Endothelial cell of umbilical vein (primary cell): ENCODE measurements at regions not wholly inside any gene's neighbourhood (a gene's known extent, or its start where the extent isn't known, plus 50 kb on each side); places are given as distances from the start of the nearest gene placed in this dataset.
A peak's percentile ranks its signal among the peaks of the same experiment; 100 is the strongest.

ENCODE experiments used
- BruUV-seq: library from RNA; stranded (reverse); fragments of 400-500 nt; replicated peaks from 2 replicates; lab custom pipeline; 2021; lab: Mats Ljungman, UMichigan
- CTCF ChIA-PET: fragments of 300-600, 350-600 bp; sonication (Branson Sonifier 250); formaldehyde crosslinking; loops from one replicate; lab custom pipeline; 2021; ENCODE audit warnings: antibody characterized with exemption, inconsistent platforms; lab: Charles Lee
- POLR2A ChIA-PET: fragments of 300-600, 350-600 bp; sonication (Branson Sonifier 250); formaldehyde crosslinking; loops from one replicate; lab custom pipeline; 2021; ENCODE audit warnings: antibody characterized with exemption, inconsistent platforms; lab: Charles Lee
- DNase-seq: peaks from one replicate; pipeline ENCODE4 v3.0.0-alpha.2; 2011; ENCODE audit warnings: low read depth, low spot score
- FAIRE-seq: peaks from 2 replicates; lab custom pipeline; 2011; peaks lifted over from hg19 to GRCh38; lab: Jason Lieb, UNC
- H2AFZ ChIP-seq: 2 replicates; pipeline ENCODE4 v1.6.0; 2012; ENCODE audit warnings: low read depth, low read length, control low read depth, inconsistent platforms
- H3K27ac ChIP-seq: 2 replicates; pipeline ENCODE4 v1.5.1; 2011; ENCODE audit warnings: low read depth, mild to moderate bottlenecking, control low read depth, low read length, moderate library complexity; ENCODE audit not compliant: insufficient read depth
- H3K27me3 ChIP-seq, 2 experiments: 2 replicates each; pipeline versions ENCODE4 v1.6.0 to v1.6.1; 2011; ENCODE audit warnings: low read length in 2 of 2, mixed read lengths in 1 of 2; ENCODE audit not compliant: control insufficient read depth in 2 of 2, insufficient read depth in 2 of 2
- H3K36me3 ChIP-seq, 2 experiments: 2 replicates in 1 of 2; 3 replicates in 1 of 2; pipeline ENCODE4 v1.5.1; 2011; ENCODE audit warnings: low read length in 2 of 2, mild to moderate bottlenecking in 1 of 2, moderate library complexity in 1 of 2; ENCODE audit not compliant: control insufficient read depth in 2 of 2, insufficient read depth in 2 of 2; ENCODE audit errors: extremely low read depth in 1 of 2
- H3K4me1 ChIP-seq: 3 replicates; pipeline ENCODE4 v1.5.1; 2011; ENCODE audit warnings: mild to moderate bottlenecking, low read length; ENCODE audit not compliant: control insufficient read depth, insufficient read depth; ENCODE audit errors: extremely low read depth
- H3K4me2 ChIP-seq: 2 replicates; pipeline ENCODE4 v1.6.1; 2011; ENCODE audit warnings: low read length, control low read depth, mixed read lengths; ENCODE audit not compliant: insufficient read depth
- H3K4me3 ChIP-seq, 3 experiments: fragments of 200-600 bp in 1 of 3; sonication (generic), shearing (Covaris generic) in 1 of 3; replicated peaks in 1 of 3; 2 replicates each; pipeline ENCODE4 v1.5.1; 2011 to 2016; ENCODE audit warnings: control low read depth in 3 of 3, low read length in 3 of 3, mild to moderate bottlenecking in 2 of 3, inconsistent platforms in 1 of 3, low read depth in 1 of 3, moderate library complexity in 1 of 3; ENCODE audit not compliant: insufficient read depth in 1 of 3
- H3K79me2 ChIP-seq: 2 replicates; pipeline ENCODE4 v1.6.0; 2012; ENCODE audit warnings: low read length, inconsistent platforms; ENCODE audit not compliant: control insufficient read depth, insufficient read depth
- H3K9ac ChIP-seq: replicated peaks from 2 replicates; pipeline ENCODE3; 2011; ENCODE audit warnings: low read length, control low read depth; ENCODE audit not compliant: insufficient read depth; ENCODE audit errors: extremely low read depth
- H3K9me1 ChIP-seq: replicated peaks from 3 replicates; pipeline ENCODE4 v1.6.0; 2011; ENCODE audit warnings: mild to moderate bottlenecking, low read length; ENCODE audit not compliant: control insufficient read depth, insufficient read depth; ENCODE audit errors: extremely low read depth
- H3K9me3 ChIP-seq: replicated peaks from 2 replicates; pipeline ENCODE4 v1.5.1; 2012; ENCODE audit warnings: low read length, inconsistent platforms; ENCODE audit not compliant: control insufficient read depth, insufficient read depth
- H4K20me1 ChIP-seq: replicated peaks from 2 replicates; pipeline ENCODE3; 2011; ENCODE audit warnings: mild to moderate bottlenecking, low read length; ENCODE audit not compliant: control insufficient read depth, insufficient read depth; ENCODE audit errors: extremely low read depth
- CTCF ChIP-seq, 2 donors: IDR thresholded peaks; 1 replicate in 1 of 2; 2 replicates in 1 of 2; pipeline ENCODE4 v1.5.1; 2011; ENCODE audit warnings: low read length in 2 of 2, mild to moderate bottlenecking in 2 of 2, moderate library complexity in 2 of 2, control low read depth in 1 of 2, inconsistent platforms in 1 of 2, low read depth in 1 of 2; ENCODE audit not compliant: insufficient read depth in 1 of 2; ENCODE audit errors: extremely low read depth in 1 of 2
- EZH2 ChIP-seq: IDR thresholded peaks from 2 replicates; pipeline ENCODE4 v1.6.1; 2012; ENCODE audit warnings: borderline replicate concordance, low read depth, mild to moderate bottlenecking, moderate library complexity, low read length, inconsistent platforms; ENCODE audit not compliant: severe bottlenecking
- FOS ChIP-seq: IDR thresholded peaks from 2 replicates; pipeline ENCODE4 v1.6.1; 2011; ENCODE audit warnings: mild to moderate bottlenecking, low read length, moderate library complexity, borderline replicate concordance; ENCODE audit not compliant: insufficient read depth
- GATA2 ChIP-seq: IDR thresholded peaks from 2 replicates; pipeline ENCODE4 v1.7.0; 2011; ENCODE audit warnings: low read depth, mild to moderate bottlenecking, moderate library complexity, mixed read lengths, low read length; ENCODE audit not compliant: insufficient read length, insufficient read depth
- JUN ChIP-seq: IDR thresholded peaks from 2 replicates; pipeline ENCODE4 v1.6.1; 2011; ENCODE audit warnings: borderline replicate concordance, low read depth; ENCODE audit not compliant: insufficient read length, insufficient read depth
- MAX ChIP-seq: IDR thresholded peaks from 2 replicates; pipeline ENCODE4 v1.6.1; 2011; ENCODE audit not compliant: insufficient read depth, insufficient read length
- MYC ChIP-seq: IDR thresholded peaks from one replicate; pipeline ENCODE4 v1.6.1; 2011; ENCODE audit warnings: mild to moderate bottlenecking, low read depth, low read length
- POLR2A ChIP-seq: IDR thresholded peaks from 2 replicates; pipeline ENCODE4 v1.6.1; 2012; ENCODE audit warnings: low read depth, mild to moderate bottlenecking, control low read depth, low read length
- POLR2AphosphoS5 ChIP-seq: IDR thresholded peaks from 2 replicates; pipeline ENCODE4 v1.6.1; 2012; ENCODE audit warnings: low read depth, mild to moderate bottlenecking, control low read depth, low read length, moderate library complexity; ENCODE audit not compliant: insufficient read depth
- dilution Hi-C: fragments of 300-500 bp; cut with MboI; formaldehyde crosslinking; loops from one replicate; pipeline ENCODE4 v1.15.0; 2019; ENCODE audit warnings: low sequenced_read_pairs; ENCODE audit not compliant: extremely low pct_ligation_motif_present
- intact Hi-C: fragments of 100-400 bp; cut with micrococcal nuclease; formaldehyde crosslinking; loops from one replicate; pipeline ENCODE4 v1.10.0; 2022

- H3K4me1 ChIP-seq: no peaks in the 10 kb centered on the region
- POLR2A ChIA-PET: no interaction called here
- no peaks in the 10 kb centered on the region for H3K27me3 ChIP-seq
- no peaks in the 10 kb centered on the region for H3K79me2 ChIP-seq
- no peak for FAIRE-seq
- H3K4me2 ChIP-seq: no peak overlapping the region
- H2AFZ ChIP-seq: no peak overlapping the region
- no peaks in the 10 kb centered on the region for H3K9me1 ChIP-seq
- CTCF ChIA-PET: no interaction called here
- H3K9ac ChIP-seq: no peak overlapping the region
- H4K20me1 ChIP-seq: no peaks in the 10 kb centered on the region
- TF ChIP-seq FOS (peak; percentile 7), POLR2AphosphoS5 (no peak)
- no peaks in the 10 kb centered on the region for H3K9me3 ChIP-seq
- peak; percentile 9 for DNase-seq
- dilution Hi-C loops: no loop called here
- BruUV-seq: no TSS peak
- H3K36me3 ChIP-seq: no peaks in the 10 kb centered on the region
- no peak overlapping the region for H3K4me3 ChIP-seq
- intact Hi-C loops: no loop called here
- H3K27ac ChIP-seq: no peak overlapping the region
These were observed 414.6 kb upstream of the HS3ST1 start for GRCh38 chr4:11843340-11843739.

GRCh38 chr4:11842620-11843263 is 414.0 kb upstream of the HS3ST1 start:
- CTCF ChIA-PET: no interaction called here
- Histone ChIP-seq H3K36me3 (no peaks in the 10 kb centered on the region), H2AFZ (no peak overlapping the region), H4K20me1 (no peaks in the 10 kb centered on the region), H3K4me1 (no peaks in the 10 kb centered on the region), H3K79me2 (no peaks in the 10 kb centered on the region), H3K27ac (no peak overlapping the region), H3K4me3 (no peak overlapping the region), H3K9me1 (no peaks in the 10 kb centered on the region), H3K9me3 (no peaks in the 10 kb centered on the region), H3K27me3 (no peaks in the 10 kb centered on the region), H3K9ac (no peak overlapping the region), H3K4me2 (no peak overlapping the region)
- POLR2A ChIA-PET: no interaction called here
- no TSS peak for BruUV-seq
- TF ChIP-seq CTCF (IDR thresholded peaks at IDR 0.05; ENCODE audit: extremely low read depth in 1 of 2, insufficient read depth in 1 of 2, low read depth in 1 of 2, low read length in 2 of 2): no peak
- TF ChIP-seq MYC: no peak
- TF ChIP-seq GATA2: no peak
- TF ChIP-seq EZH2: no peak
- no peak for TF ChIP-seq POLR2A
- TF ChIP-seq POLR2AphosphoS5: no peak
- no peak for TF ChIP-seq FOS
- TF ChIP-seq JUN: no peak
- no peak for TF ChIP-seq MAX
- dilution Hi-C loops: no loop called here
- intact Hi-C loops: no loop called here
- DNase-seq (no peak), FAIRE-seq (no peak)
